ENCODE measurements at regions not wholly inside any gene's neighbourhood (a gene's known extent, or its start where the extent isn't known, plus 50 kb on each side); places are given as distances from the start of the nearest gene placed in this dataset.

GRCh38 chr17:77637818-77638575 is 320.5 kb upstream of the TNRC6C start:
- H3K4me3 ChIP-seq (ENCODE audit: low read depth in 1 of 2, low read length in 2 of 2), result no peak overlapping the region
- no peaks in the 10 kb centered on the region for H3K9me3 ChIP-seq (ENCODE audit: low read length)
- no peak overlapping the region for H3K27ac ChIP-seq (ENCODE audit: low read depth, low read length)
- no peaks in the 10 kb centered on the region for H3K36me3 ChIP-seq (ENCODE audit: insufficient read depth, low read length)
- H3K4me1 ChIP-seq (ENCODE audit: insufficient read depth, low read length), result no peaks in the 10 kb centered on the region
- H3K9ac ChIP-seq (ENCODE audit: low read length), result no peak overlapping the region
- H3K27me3 ChIP-seq (ENCODE audit: control insufficient read depth in 1 of 2, insufficient read depth in 2 of 2, low read length in 2 of 2), result no peaks in the 10 kb centered on the region

- Histone ChIP-seq H3K9ac (ENCODE audit: low read length) (no peak overlapping the region), H3K27ac (ENCODE audit: low read depth, low read length) (no peak overlapping the region), H3K4me1 (ENCODE audit: insufficient read depth, low read length) (no peaks in the 10 kb centered on the region), H3K36me3 (ENCODE audit: insufficient read depth, low read length) (no peaks in the 10 kb centered on the region), H3K9me3 (ENCODE audit: low read length) (no peaks in the 10 kb centered on the region), H3K27me3 (ENCODE audit: control insufficient read depth in 1 of 2, insufficient read depth in 2 of 2, low read length in 2 of 2) (no peaks in the 10 kb centered on the region), H3K4me3 (ENCODE audit: low read depth in 1 of 2, low read length in 2 of 2) (no peak overlapping the region)
Measured at GRCh38 chr17:77640252-77640651, 318.3 kb upstream of the TNRC6C start.

- no peaks in the 10 kb centered on the region for H3K36me3 ChIP-seq (ENCODE audit: insufficient read depth, low read length)
- H3K9ac ChIP-seq (ENCODE audit: low read length), result no peak overlapping the region
- H3K9me3 ChIP-seq (ENCODE audit: low read length), result no peaks in the 10 kb centered on the region
- H3K4me1 ChIP-seq (ENCODE audit: insufficient read depth, low read length), result no peaks in the 10 kb centered on the region
- H3K4me3 ChIP-seq (ENCODE audit: low read depth in 1 of 2, low read length in 2 of 2), result no peak overlapping the region
- H3K27ac ChIP-seq (ENCODE audit: low read depth, low read length), result no peak overlapping the region
- no peaks in the 10 kb centered on the region for H3K27me3 ChIP-seq (ENCODE audit: control insufficient read depth in 1 of 2, insufficient read depth in 2 of 2, low read length in 2 of 2)
Measured at GRCh38 chr17:77640916-77641605, 317.4 kb upstream of the TNRC6C start.

- H3K9me3 ChIP-seq (ENCODE audit: low read length), result no peaks in the 10 kb centered on the region
- no peaks in the 10 kb centered on the region for H3K27me3 ChIP-seq (ENCODE audit: control insufficient read depth in 1 of 2, insufficient read depth in 2 of 2, low read length in 2 of 2)
- no peaks in the 10 kb centered on the region for H3K4me1 ChIP-seq (ENCODE audit: insufficient read depth, low read length)
- no peaks in the 10 kb centered on the region for H3K36me3 ChIP-seq (ENCODE audit: insufficient read depth, low read length)
- no peak overlapping the region for H3K27ac ChIP-seq (ENCODE audit: low read depth, low read length)
- H3K9ac ChIP-seq (ENCODE audit: low read length), result no peak overlapping the region
- no peak overlapping the region for H3K4me3 ChIP-seq (ENCODE audit: low read depth in 1 of 2, low read length in 2 of 2)
Measured at GRCh38 chr17:77641718-77642117, 316.8 kb upstream of the TNRC6C start.

GRCh38 chr17:77644181-77645071 is 314.1 kb upstream of the TNRC6C start:
- Histone ChIP-seq H3K4me1 (ENCODE audit: insufficient read depth, low read length) (no peaks in the 10 kb centered on the region), H3K9me3 (ENCODE audit: low read length) (no peaks in the 10 kb centered on the region), H3K4me3 (ENCODE audit: low read depth in 1 of 2, low read length in 2 of 2) (no peak overlapping the region), H3K36me3 (ENCODE audit: insufficient read depth, low read length) (no peaks in the 10 kb centered on the region), H3K9ac (ENCODE audit: low read length) (no peak overlapping the region), H3K27ac (ENCODE audit: low read depth, low read length) (no peak overlapping the region), H3K27me3 (ENCODE audit: control insufficient read depth in 1 of 2, insufficient read depth in 2 of 2, low read length in 2 of 2) (no peaks in the 10 kb centered on the region)

- H3K36me3 ChIP-seq (ENCODE audit: insufficient read depth, low read length), result no peaks in the 10 kb centered on the region
- H3K27ac ChIP-seq (ENCODE audit: low read depth, low read length), result no peak overlapping the region
- no peak overlapping the region for H3K9ac ChIP-seq (ENCODE audit: low read length)
- no peaks in the 10 kb centered on the region for H3K9me3 ChIP-seq (ENCODE audit: low read length)
- H3K27me3 ChIP-seq (ENCODE audit: control insufficient read depth in 1 of 2, insufficient read depth in 2 of 2, low read length in 2 of 2), result no peaks in the 10 kb centered on the region
- H3K4me3 ChIP-seq (ENCODE audit: low read depth in 1 of 2, low read length in 2 of 2), result no peak overlapping the region
- no peaks in the 10 kb centered on the region for H3K4me1 ChIP-seq (ENCODE audit: insufficient read depth, low read length)
Measured at GRCh38 chr17:77645072-77646045, 313.1 kb upstream of the TNRC6C start.

- Histone ChIP-seq H3K9me3 (ENCODE audit: low read length) (no peaks in the 10 kb centered on the region), H3K4me3 (ENCODE audit: low read depth in 1 of 2, low read length in 2 of 2) (no peak overlapping the region), H3K9ac (ENCODE audit: low read length) (no peak overlapping the region), H3K36me3 (ENCODE audit: insufficient read depth, low read length) (no peaks in the 10 kb centered on the region), H3K27ac (ENCODE audit: low read depth, low read length) (no peak overlapping the region), H3K27me3 (ENCODE audit: control insufficient read depth in 1 of 2, insufficient read depth in 2 of 2, low read length in 2 of 2) (no peaks in the 10 kb centered on the region), H3K4me1 (ENCODE audit: insufficient read depth, low read length) (no peaks in the 10 kb centered on the region)
Measured at GRCh38 chr17:77646046-77646430, 312.5 kb upstream of the TNRC6C start.

- H3K36me3 ChIP-seq (ENCODE audit: insufficient read depth, low read length), result no peaks in the 10 kb centered on the region
- H3K27ac ChIP-seq (ENCODE audit: low read depth, low read length), result no peak overlapping the region
- H3K9me3 ChIP-seq (ENCODE audit: low read length), result no peaks in the 10 kb centered on the region
- H3K27me3 ChIP-seq (ENCODE audit: control insufficient read depth in 1 of 2, insufficient read depth in 2 of 2, low read length in 2 of 2), result no peaks in the 10 kb centered on the region
- no peak overlapping the region for H3K9ac ChIP-seq (ENCODE audit: low read length)
- no peaks in the 10 kb centered on the region for H3K4me1 ChIP-seq (ENCODE audit: insufficient read depth, low read length)
- H3K4me3 ChIP-seq (ENCODE audit: low read depth in 1 of 2, low read length in 2 of 2), result no peak overlapping the region
Measured at GRCh38 chr17:77647531-77647930, 311.0 kb upstream of the TNRC6C start.

GRCh38 chr17:77649717-77650211 is 308.7 kb upstream of the TNRC6C start:
- Histone ChIP-seq H3K9me3 (ENCODE audit: low read length) (no peaks in the 10 kb centered on the region), H3K36me3 (ENCODE audit: insufficient read depth, low read length) (no peaks in the 10 kb centered on the region), H3K9ac (ENCODE audit: low read length) (no peak overlapping the region), H3K27ac (ENCODE audit: low read depth, low read length) (no peak overlapping the region), H3K4me3 (ENCODE audit: low read depth in 1 of 2, low read length in 2 of 2) (no peak overlapping the region), H3K27me3 (ENCODE audit: control insufficient read depth in 1 of 2, insufficient read depth in 2 of 2, low read length in 2 of 2) (no peaks in the 10 kb centered on the region), H3K4me1 (ENCODE audit: insufficient read depth, low read length) (no peaks in the 10 kb centered on the region)

GRCh38 chr17:77651988-77652387 is 306.5 kb upstream of the TNRC6C start:
- Histone ChIP-seq H3K9ac (ENCODE audit: low read length) (no peak overlapping the region), H3K9me3 (ENCODE audit: low read length) (no peaks in the 10 kb centered on the region), H3K4me1 (ENCODE audit: insufficient read depth, low read length) (no peaks in the 10 kb centered on the region), H3K4me3 (ENCODE audit: low read depth in 1 of 2, low read length in 2 of 2) (no peak overlapping the region), H3K27ac (ENCODE audit: low read depth, low read length) (no peak overlapping the region), H3K36me3 (ENCODE audit: insufficient read depth, low read length) (no peaks in the 10 kb centered on the region), H3K27me3 (ENCODE audit: control insufficient read depth in 1 of 2, insufficient read depth in 2 of 2, low read length in 2 of 2) (peaks cover 0 to 4% of the 10 kb centered on the region in 2 donors)

All from muscle layer of colon (tissue), 2 donors.